ENCODE measurements at regions not wholly inside any gene's neighbourhood (a gene's known extent, or its start where the extent isn't known, plus 50 kb on each side); places are given as distances from the start of the nearest gene placed in this dataset.

DNA sequence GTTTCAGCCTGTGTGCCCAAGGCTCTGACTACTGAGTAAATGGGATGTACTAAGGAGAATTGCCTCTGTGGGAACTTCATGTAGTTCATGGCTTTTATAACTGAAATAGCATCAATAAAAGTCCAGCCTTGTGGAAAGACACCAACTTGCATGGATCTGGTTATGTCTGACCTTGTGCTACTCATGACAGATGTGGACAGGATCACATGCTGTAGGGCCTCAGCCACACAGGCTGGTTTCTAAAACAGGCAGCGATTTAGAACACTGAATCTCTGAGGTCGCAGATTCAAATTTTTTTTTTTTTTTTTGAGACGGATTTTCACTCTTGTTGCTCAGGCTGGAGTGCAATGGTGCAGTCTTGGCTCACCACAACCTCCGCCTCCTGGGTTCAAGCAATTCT, 66.5 kb upstream of the SPIN1 start:
- TF ChIP-seq, protein P1, sequence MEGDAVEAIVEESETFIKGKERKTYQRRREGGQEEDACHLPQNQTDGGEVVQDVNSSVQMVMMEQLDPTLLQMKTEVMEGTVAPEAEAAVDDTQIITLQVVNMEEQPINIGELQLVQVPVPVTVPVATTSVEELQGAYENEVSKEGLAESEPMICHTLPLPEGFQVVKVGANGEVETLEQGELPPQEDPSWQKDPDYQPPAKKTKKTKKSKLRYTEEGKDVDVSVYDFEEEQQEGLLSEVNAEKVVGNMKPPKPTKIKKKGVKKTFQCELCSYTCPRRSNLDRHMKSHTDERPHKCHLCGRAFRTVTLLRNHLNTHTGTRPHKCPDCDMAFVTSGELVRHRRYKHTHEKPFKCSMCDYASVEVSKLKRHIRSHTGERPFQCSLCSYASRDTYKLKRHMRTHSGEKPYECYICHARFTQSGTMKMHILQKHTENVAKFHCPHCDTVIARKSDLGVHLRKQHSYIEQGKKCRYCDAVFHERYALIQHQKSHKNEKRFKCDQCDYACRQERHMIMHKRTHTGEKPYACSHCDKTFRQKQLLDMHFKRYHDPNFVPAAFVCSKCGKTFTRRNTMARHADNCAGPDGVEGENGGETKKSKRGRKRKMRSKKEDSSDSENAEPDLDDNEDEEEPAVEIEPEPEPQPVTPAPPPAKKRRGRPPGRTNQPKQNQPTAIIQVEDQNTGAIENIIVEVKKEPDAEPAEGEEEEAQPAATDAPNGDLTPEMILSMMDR (IDR thresholded peaks at IDR 0.05), result no peak
- TF ChIP-seq POLR2A (IDR thresholded peaks at IDR 0.05) (no peak), POLR2AphosphoS5 (IDR thresholded peaks at IDR 0.05) (no peak)
